ENCODE measurements at regions not wholly inside any gene's neighbourhood (a gene's known extent, or its start where the extent isn't known, plus 50 kb on each side); places are given as distances from the start of the nearest gene placed in this dataset.

DNA sequence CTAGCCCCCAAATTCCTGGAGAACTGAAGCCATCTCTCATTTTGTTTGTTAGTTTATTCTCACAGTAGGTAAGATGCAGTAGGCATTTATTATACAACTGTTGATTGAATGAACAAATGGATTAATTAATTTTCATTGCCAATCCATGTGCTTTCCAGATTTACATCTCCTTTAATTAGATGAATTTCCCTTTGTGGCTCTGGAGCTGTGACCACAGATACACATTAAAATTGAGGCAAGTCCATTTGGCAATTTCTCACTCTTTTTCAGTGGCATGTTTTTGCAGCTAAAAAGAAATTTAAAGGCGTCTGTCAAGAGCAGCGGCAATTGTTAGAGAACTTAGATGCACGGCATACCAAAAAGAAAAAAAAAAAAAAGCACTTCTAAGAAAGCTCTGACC lies 635.4 kb upstream of the SOX9 start:
- TF ChIP-seq, protein P1, sequence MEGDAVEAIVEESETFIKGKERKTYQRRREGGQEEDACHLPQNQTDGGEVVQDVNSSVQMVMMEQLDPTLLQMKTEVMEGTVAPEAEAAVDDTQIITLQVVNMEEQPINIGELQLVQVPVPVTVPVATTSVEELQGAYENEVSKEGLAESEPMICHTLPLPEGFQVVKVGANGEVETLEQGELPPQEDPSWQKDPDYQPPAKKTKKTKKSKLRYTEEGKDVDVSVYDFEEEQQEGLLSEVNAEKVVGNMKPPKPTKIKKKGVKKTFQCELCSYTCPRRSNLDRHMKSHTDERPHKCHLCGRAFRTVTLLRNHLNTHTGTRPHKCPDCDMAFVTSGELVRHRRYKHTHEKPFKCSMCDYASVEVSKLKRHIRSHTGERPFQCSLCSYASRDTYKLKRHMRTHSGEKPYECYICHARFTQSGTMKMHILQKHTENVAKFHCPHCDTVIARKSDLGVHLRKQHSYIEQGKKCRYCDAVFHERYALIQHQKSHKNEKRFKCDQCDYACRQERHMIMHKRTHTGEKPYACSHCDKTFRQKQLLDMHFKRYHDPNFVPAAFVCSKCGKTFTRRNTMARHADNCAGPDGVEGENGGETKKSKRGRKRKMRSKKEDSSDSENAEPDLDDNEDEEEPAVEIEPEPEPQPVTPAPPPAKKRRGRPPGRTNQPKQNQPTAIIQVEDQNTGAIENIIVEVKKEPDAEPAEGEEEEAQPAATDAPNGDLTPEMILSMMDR (IDR thresholded peaks at IDR 0.05), result no peak
- TF ChIP-seq POLR2A (IDR thresholded peaks at IDR 0.05), result no peak
